ENCODE measurements at regions not wholly inside any gene's neighbourhood (a gene's known extent, or its start where the extent isn't known, plus 50 kb on each side); places are given as distances from the start of the nearest gene placed in this dataset.
"Not testable (repeated sequence)": the region's sequence is repeated elsewhere in the genome, so short reads cannot be mapped to it uniquely, and the experiment has no call there.

DNA sequence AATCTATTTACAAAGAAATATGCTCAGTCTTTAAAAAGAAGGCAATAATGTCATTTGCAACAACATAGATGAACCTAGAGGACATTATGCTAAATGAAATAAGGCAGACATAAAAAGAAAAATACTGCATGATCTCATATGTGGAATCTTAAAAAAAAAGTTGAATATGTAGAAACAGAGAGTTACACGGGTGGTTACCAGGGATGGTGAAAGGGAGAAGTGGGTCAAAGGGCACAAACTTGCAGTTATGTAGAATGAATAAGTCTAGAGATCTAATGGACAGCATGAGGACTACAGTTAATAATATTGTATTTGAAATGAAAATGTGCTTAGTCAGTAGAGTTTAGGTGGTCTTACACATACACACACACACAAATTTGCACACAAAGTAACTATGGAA is 88.2 kb upstream of the CCDC71L start:
- Histone ChIP-seq H3K4me3 (ENCODE audit: low read depth in 1 of 5, low read length in 5 of 5) (no peak overlapping the region), H3K27me3 (ENCODE audit: control insufficient read depth in 5 of 5, insufficient read depth in 4 of 5, low read length in 5 of 5) (no peaks in the 10 kb centered on the region), H3K36me3 (ENCODE audit: control insufficient read depth in 5 of 5, insufficient read depth in 5 of 5, low read length in 5 of 5) (no peaks in the 10 kb centered on the region), H3K9ac (ENCODE audit: low read length in 5 of 5) (no peak overlapping the region), H3K9me3 (ENCODE audit: control insufficient read depth in 5 of 5, low read length in 5 of 5) (no peaks in the 10 kb centered on the region), H3K27ac (ENCODE audit: low read depth, low read length) (no peak overlapping the region), H3K4me1 (ENCODE audit: control insufficient read depth in 5 of 5, insufficient read depth in 5 of 5, low read length in 5 of 5) (peaks cover 0 to 26% (median 13%) of the 10 kb centered on the region in 5 donors)

DNA sequence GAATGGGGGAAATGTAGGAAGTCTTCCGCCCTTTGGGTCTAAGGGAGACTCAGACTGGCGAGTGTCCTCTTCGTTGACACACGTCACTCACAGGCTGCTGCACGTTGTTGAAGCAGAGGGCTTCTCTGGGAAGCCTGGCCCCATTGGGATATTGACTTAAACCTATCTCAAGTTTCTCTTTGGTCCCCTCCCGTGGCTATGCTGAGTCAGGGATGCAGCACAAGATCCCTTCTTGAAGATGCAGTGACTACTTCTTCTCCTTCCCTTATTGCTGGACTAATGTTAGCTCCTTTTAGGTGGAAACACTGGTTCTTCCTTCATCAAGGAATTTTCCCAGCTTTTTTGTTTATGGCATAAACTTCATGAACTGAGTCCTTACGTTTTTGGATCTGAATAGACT is 89.8 kb upstream of the CCDC71L start:
- Histone ChIP-seq H3K9me3 (ENCODE audit: control insufficient read depth in 5 of 5, low read length in 5 of 5) (no peaks in the 10 kb centered on the region), H3K4me1 (ENCODE audit: control insufficient read depth in 5 of 5, insufficient read depth in 5 of 5, low read length in 5 of 5) (peaks cover 0 to 26% (median 13%) of the 10 kb centered on the region in 5 donors), H3K27me3 (ENCODE audit: control insufficient read depth in 5 of 5, insufficient read depth in 4 of 5, low read length in 5 of 5) (no peaks in the 10 kb centered on the region), H3K4me3 (ENCODE audit: low read depth in 1 of 5, low read length in 5 of 5) (no peak overlapping the region), H3K9ac (ENCODE audit: low read length in 5 of 5) (no peak overlapping the region), H3K36me3 (ENCODE audit: control insufficient read depth in 5 of 5, insufficient read depth in 5 of 5, low read length in 5 of 5) (no peaks in the 10 kb centered on the region), H3K27ac (ENCODE audit: low read depth, low read length) (no peak overlapping the region)

DNA sequence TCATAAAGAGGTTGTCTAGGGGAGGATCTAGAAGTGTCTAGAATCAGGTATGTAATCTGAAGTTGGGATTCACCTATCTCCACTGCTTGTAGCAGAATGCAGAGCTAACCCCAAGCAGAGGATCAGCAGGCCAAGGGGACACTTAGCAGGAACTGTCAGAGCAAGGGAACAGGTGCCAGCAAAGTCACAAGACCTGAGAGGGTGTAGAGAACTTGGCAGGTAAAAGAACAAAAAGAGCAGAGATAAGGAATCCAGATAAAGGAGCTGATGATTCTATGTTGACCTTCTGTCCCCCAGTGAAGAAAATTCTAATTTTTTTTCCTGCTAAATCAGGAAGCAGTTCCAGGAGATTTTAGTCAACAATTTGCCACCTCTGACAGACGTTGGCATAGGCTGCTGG is 91.4 kb upstream of the CCDC71L start:
- Histone ChIP-seq H3K4me1 (ENCODE audit: control insufficient read depth in 5 of 5, insufficient read depth in 5 of 5, low read length in 5 of 5) (peaks cover 0 to 19% (median 9%) of the 10 kb centered on the region in 5 donors), H3K27me3 (ENCODE audit: control insufficient read depth in 5 of 5, insufficient read depth in 4 of 5, low read length in 5 of 5) (no peaks in the 10 kb centered on the region), H3K27ac (ENCODE audit: low read depth, low read length) (no peak overlapping the region), H3K9me3 (ENCODE audit: control insufficient read depth in 5 of 5, low read length in 5 of 5) (no peaks in the 10 kb centered on the region), H3K9ac (ENCODE audit: low read length in 5 of 5) (no peak overlapping the region), H3K4me3 (ENCODE audit: low read depth in 1 of 5, low read length in 5 of 5) (no peak overlapping the region), H3K36me3 (ENCODE audit: control insufficient read depth in 5 of 5, insufficient read depth in 5 of 5, low read length in 5 of 5) (no peaks in the 10 kb centered on the region)

DNA sequence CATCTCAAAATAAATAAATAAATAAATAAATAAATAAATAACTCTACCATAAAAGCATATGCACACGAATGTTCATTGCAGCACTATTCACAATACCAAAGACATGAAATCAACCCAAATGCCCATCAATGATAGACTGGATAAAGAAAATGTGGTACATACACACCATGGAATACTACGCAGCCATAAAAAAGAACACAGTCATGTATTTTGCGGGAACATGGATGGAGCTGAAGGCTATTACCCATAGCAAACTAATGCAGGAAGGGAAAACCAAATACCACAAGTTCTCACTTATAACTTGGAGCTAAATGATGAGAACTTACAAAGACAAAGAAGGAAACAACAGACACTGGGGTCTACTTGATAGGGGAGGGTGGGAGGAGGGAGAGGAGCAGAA is 94.1 kb upstream of the CCDC71L start:
- not testable (repeated sequence) for H3K9me3 ChIP-seq (ENCODE audit: control insufficient read depth in 5 of 5, low read length in 5 of 5); H3K27ac ChIP-seq (ENCODE audit: low read depth, low read length); H3K27me3 ChIP-seq (ENCODE audit: control insufficient read depth in 5 of 5, insufficient read depth in 4 of 5, low read length in 5 of 5); H3K4me3 ChIP-seq (ENCODE audit: low read depth in 1 of 5, low read length in 5 of 5); H3K36me3 ChIP-seq (ENCODE audit: control insufficient read depth in 5 of 5, insufficient read depth in 5 of 5, low read length in 5 of 5); H3K9ac ChIP-seq (ENCODE audit: low read length in 5 of 5)
- H3K4me1 ChIP-seq (ENCODE audit: control insufficient read depth in 5 of 5, insufficient read depth in 5 of 5, low read length in 5 of 5), result peaks cover 0 to 16% (median 8%) of the 10 kb centered on the region in 5 donors

DNA sequence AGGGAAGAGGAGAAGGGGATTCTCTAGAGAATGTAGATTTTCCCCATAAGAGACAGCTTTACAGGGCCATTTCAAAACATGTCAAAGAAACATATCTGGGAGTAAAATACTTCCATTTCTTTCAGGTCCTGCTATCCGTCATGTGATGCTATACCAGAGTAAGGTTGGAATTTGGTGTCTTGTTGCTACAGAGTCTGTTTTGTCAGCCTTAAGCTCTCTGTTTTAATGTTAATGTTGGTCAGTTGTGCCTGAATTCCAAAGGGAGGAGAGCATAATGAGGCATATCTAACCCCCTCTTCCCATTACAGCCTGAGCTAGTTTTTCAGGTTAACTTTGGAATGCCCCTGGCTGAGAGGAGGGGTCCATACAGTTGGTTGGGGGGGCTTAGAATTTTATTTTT is 94.7 kb upstream of the CCDC71L start:
- Histone ChIP-seq H3K9ac (ENCODE audit: low read length in 5 of 5) (no peak overlapping the region), H3K36me3 (ENCODE audit: control insufficient read depth in 5 of 5, insufficient read depth in 5 of 5, low read length in 5 of 5) (no peaks in the 10 kb centered on the region), H3K27me3 (ENCODE audit: control insufficient read depth in 5 of 5, insufficient read depth in 4 of 5, low read length in 5 of 5) (no peaks in the 10 kb centered on the region), H3K4me3 (ENCODE audit: low read depth in 1 of 5, low read length in 5 of 5) (no peak overlapping the region), H3K27ac (ENCODE audit: low read depth, low read length) (no peak overlapping the region), H3K4me1 (ENCODE audit: control insufficient read depth in 5 of 5, insufficient read depth in 5 of 5, low read length in 5 of 5) (peaks cover 0 to 16% (median 8%) of the 10 kb centered on the region in 5 donors), H3K9me3 (ENCODE audit: control insufficient read depth in 5 of 5, low read length in 5 of 5) (no peaks in the 10 kb centered on the region)

DNA sequence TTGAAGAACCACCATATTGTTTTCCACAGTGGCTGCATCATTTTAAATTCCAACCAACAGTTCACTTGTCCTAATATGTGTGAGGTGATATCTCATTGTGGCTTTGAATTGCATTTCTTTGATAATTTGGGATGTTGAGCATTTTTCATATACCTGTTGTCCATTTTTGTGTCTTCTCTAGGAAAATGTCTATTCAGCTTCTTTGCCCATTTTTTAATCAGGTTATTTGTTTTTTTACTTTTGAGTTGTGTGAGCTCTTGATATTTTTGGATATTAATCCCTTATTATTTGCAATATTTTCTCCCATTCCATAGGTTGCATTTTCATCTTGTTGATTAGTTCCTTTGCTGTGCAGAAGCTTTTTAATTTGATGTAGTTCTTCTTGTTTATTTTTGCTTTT is 95.1 kb upstream of the CCDC71L start:
- Histone ChIP-seq H3K9ac (ENCODE audit: low read length in 5 of 5) (no peak overlapping the region), H3K4me3 (ENCODE audit: low read depth in 1 of 5, low read length in 5 of 5) (no peak overlapping the region), H3K4me1 (ENCODE audit: control insufficient read depth in 5 of 5, insufficient read depth in 5 of 5, low read length in 5 of 5) (peaks cover 0 to 16% (median 8%) of the 10 kb centered on the region in 5 donors)

DNA sequence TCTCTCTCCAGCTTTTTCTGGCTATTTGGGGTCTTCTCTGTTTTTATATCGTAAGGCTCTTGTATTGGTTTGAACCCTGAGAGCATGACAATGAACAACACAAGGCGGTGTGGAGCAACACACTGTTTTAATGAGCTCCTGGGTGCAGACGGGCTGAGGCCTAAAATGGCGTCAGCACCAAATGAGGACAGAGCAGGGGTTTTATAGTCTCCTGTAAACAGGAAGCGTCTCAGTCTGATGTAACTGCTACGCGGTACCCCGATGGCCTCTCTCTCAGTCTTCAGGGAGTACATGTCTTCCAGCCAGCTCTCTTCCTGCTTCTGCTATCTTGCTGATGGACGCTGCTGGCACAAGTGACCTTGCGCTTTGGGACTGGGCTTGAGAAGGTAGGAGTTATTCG is 95.9 kb upstream of the CCDC71L start:
- Histone ChIP-seq H3K27me3 (ENCODE audit: control insufficient read depth in 5 of 5, insufficient read depth in 4 of 5, low read length in 5 of 5) (no peaks in the 10 kb centered on the region), H3K4me3 (ENCODE audit: low read depth in 1 of 5, low read length in 5 of 5) (no peak overlapping the region), H3K36me3 (ENCODE audit: control insufficient read depth in 5 of 5, insufficient read depth in 5 of 5, low read length in 5 of 5) (no peaks in the 10 kb centered on the region), H3K9me3 (ENCODE audit: control insufficient read depth in 5 of 5, low read length in 5 of 5) (no peaks in the 10 kb centered on the region), H3K27ac (ENCODE audit: low read depth, low read length) (no peak overlapping the region), H3K4me1 (ENCODE audit: control insufficient read depth in 5 of 5, insufficient read depth in 5 of 5, low read length in 5 of 5) (peaks cover 0 to 13% (median 8%) of the 10 kb centered on the region in 5 donors), H3K9ac (ENCODE audit: low read length in 5 of 5) (no peak overlapping the region)

More for the DNA sequence above, 95.1 kb upstream of the CCDC71L start:
- Histone ChIP-seq H3K36me3 (ENCODE audit: control insufficient read depth in 5 of 5, insufficient read depth in 5 of 5, low read length in 5 of 5) (no peaks in the 10 kb centered on the region), H3K9me3 (ENCODE audit: control insufficient read depth in 5 of 5, low read length in 5 of 5) (no peaks in the 10 kb centered on the region), H3K27me3 (ENCODE audit: control insufficient read depth in 5 of 5, insufficient read depth in 4 of 5, low read length in 5 of 5) (no peaks in the 10 kb centered on the region), H3K27ac (ENCODE audit: low read depth, low read length) (no peak overlapping the region)

DNA sequence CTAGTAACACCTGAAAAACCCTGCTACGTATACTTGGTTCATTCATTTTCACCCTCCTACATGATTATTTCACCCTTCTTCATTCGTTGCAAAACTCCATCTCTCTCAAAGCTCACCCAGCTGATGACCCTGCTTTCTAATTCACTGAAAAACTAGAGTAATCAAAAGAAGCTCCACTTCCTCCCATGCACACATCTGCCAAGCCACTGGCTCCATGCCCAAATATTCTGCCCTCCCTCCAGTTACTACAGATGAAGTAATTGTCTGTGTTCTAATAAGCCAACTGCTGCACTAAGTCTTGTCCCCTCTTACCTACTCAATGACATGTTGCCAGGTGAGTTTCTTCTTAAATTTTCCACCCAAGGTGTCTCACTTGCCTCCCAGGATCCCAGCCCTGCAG is 96.9 kb upstream of the CCDC71L start:
- H3K36me3 ChIP-seq (ENCODE audit: control insufficient read depth in 5 of 5, insufficient read depth in 5 of 5, low read length in 5 of 5), result no peaks in the 10 kb centered on the region
- H3K9me3 ChIP-seq (ENCODE audit: control insufficient read depth in 5 of 5, low read length in 5 of 5), result no peaks in the 10 kb centered on the region
- no peak overlapping the region for H3K9ac ChIP-seq (ENCODE audit: low read length in 5 of 5)
- no peak overlapping the region for H3K27ac ChIP-seq (ENCODE audit: low read depth, low read length)
- no peaks in the 10 kb centered on the region for H3K27me3 ChIP-seq (ENCODE audit: control insufficient read depth in 5 of 5, insufficient read depth in 4 of 5, low read length in 5 of 5)
- no peak overlapping the region for H3K4me3 ChIP-seq (ENCODE audit: low read depth in 1 of 5, low read length in 5 of 5)
- peaks cover 0 to 12% (median 8%) of the 10 kb centered on the region in 5 donors for H3K4me1 ChIP-seq (ENCODE audit: control insufficient read depth in 5 of 5, insufficient read depth in 5 of 5, low read length in 5 of 5)

DNA sequence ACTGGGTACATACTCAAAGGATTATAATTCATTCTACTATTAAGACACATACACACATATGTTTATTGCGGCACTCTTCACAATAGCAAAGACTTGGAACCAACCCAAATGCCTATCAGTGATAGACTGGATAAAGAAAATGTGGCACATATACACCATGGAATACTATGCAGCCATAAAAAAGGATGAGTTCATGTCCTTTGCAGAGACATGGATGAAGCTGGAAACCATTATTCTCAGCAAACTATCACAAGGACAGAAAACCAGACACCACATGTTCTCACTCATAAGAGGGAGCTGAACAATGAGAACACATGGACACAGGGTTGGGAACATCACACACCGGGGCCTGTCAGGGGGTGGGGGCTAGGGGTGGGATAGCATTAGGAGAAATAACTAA is 101.9 kb upstream of the CCDC71L start:
- H3K9ac ChIP-seq (ENCODE audit: low read length in 5 of 5); H3K27ac ChIP-seq (ENCODE audit: low read depth, low read length); H3K27me3 ChIP-seq (ENCODE audit: control insufficient read depth in 5 of 5, insufficient read depth in 4 of 5, low read length in 5 of 5); H3K4me3 ChIP-seq (ENCODE audit: low read depth in 1 of 5, low read length in 5 of 5); H3K36me3 ChIP-seq (ENCODE audit: control insufficient read depth in 5 of 5, insufficient read depth in 5 of 5, low read length in 5 of 5); H3K4me1 ChIP-seq (ENCODE audit: control insufficient read depth in 5 of 5, insufficient read depth in 5 of 5, low read length in 5 of 5); H3K9me3 ChIP-seq (ENCODE audit: control insufficient read depth in 5 of 5, low read length in 5 of 5): not testable (repeated sequence)

DNA sequence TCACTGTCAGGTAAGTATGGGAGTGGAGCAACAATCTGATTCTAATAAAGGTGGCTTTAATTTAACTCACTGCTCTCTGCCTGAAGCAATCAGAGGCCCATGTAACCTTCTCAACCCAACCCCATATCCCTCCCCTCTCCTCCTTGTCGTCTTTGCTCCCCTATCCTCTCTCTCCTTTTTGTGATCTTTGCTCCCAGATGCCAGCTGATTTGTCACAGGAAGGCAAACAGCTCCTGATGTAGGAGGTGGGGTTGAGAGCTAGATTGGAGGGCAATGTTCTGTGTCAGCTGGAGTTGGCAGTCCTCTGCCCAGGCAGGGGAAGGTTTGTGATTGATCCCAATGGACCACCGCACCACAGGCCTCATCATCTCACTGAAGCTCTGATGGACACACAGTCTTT is 101.4 kb upstream of the PIK3CG start:
- Histone ChIP-seq H3K9ac (ENCODE audit: low read length in 5 of 5) (no peak overlapping the region), H3K4me3 (ENCODE audit: low read depth in 1 of 5, low read length in 5 of 5) (no peak overlapping the region), H3K27ac (ENCODE audit: low read depth, low read length) (no peak overlapping the region), H3K36me3 (ENCODE audit: control insufficient read depth in 5 of 5, insufficient read depth in 5 of 5, low read length in 5 of 5) (no peaks in the 10 kb centered on the region), H3K27me3 (ENCODE audit: control insufficient read depth in 5 of 5, insufficient read depth in 4 of 5, low read length in 5 of 5) (no peaks in the 10 kb centered on the region), H3K4me1 (ENCODE audit: control insufficient read depth in 5 of 5, insufficient read depth in 5 of 5, low read length in 5 of 5) (peaks cover 0 to 9% (median 5%) of the 10 kb centered on the region in 5 donors), H3K9me3 (ENCODE audit: control insufficient read depth in 5 of 5, low read length in 5 of 5) (no peaks in the 10 kb centered on the region)
